Endothelial cell of umbilical vein (primary cell): ENCODE measurements at regions not wholly inside any gene's neighbourhood (a gene's known extent, or its start where the extent isn't known, plus 50 kb on each side); places are given as distances from the start of the nearest gene placed in this dataset.

Experiments used
- BruUV-seq: library from RNA; stranded (reverse); fragments of 400-500 nt; replicated peaks from 2 replicates; lab custom pipeline; 2021; lab: Mats Ljungman, UMichigan
- CTCF ChIA-PET: fragments of 300-600, 350-600 bp; sonication (Branson Sonifier 250); formaldehyde crosslinking; loops from one replicate; lab custom pipeline; 2021; ENCODE audit warnings: antibody characterized with exemption, inconsistent platforms; lab: Charles Lee
- POLR2A ChIA-PET: fragments of 300-600, 350-600 bp; sonication (Branson Sonifier 250); formaldehyde crosslinking; loops from one replicate; lab custom pipeline; 2021; ENCODE audit warnings: antibody characterized with exemption, inconsistent platforms; lab: Charles Lee
- DNase-seq: peaks from one replicate; pipeline ENCODE4 v3.0.0-alpha.2; 2011; ENCODE audit warnings: low read depth, low spot score
- FAIRE-seq: peaks from 2 replicates; lab custom pipeline; 2011; peaks lifted over from hg19 to GRCh38; lab: Jason Lieb, UNC
- H2AFZ ChIP-seq: 2 replicates; pipeline ENCODE4 v1.6.0; 2012; ENCODE audit warnings: low read depth, low read length, control low read depth, inconsistent platforms
- H3K27ac ChIP-seq: 2 replicates; pipeline ENCODE4 v1.5.1; 2011; ENCODE audit warnings: low read depth, mild to moderate bottlenecking, control low read depth, low read length, moderate library complexity; ENCODE audit not compliant: insufficient read depth
- H3K27me3 ChIP-seq, 2 experiments: 2 replicates each; pipeline versions ENCODE4 v1.6.0 to v1.6.1; 2011; ENCODE audit warnings: low read length in 2 of 2, mixed read lengths in 1 of 2; ENCODE audit not compliant: control insufficient read depth in 2 of 2, insufficient read depth in 2 of 2
- H3K36me3 ChIP-seq, 2 experiments: 2 replicates in 1 of 2; 3 replicates in 1 of 2; pipeline ENCODE4 v1.5.1; 2011; ENCODE audit warnings: low read length in 2 of 2, mild to moderate bottlenecking in 1 of 2, moderate library complexity in 1 of 2; ENCODE audit not compliant: control insufficient read depth in 2 of 2, insufficient read depth in 2 of 2; ENCODE audit errors: extremely low read depth in 1 of 2
- H3K4me1 ChIP-seq: 3 replicates; pipeline ENCODE4 v1.5.1; 2011; ENCODE audit warnings: mild to moderate bottlenecking, low read length; ENCODE audit not compliant: control insufficient read depth, insufficient read depth; ENCODE audit errors: extremely low read depth
- H3K4me2 ChIP-seq: 2 replicates; pipeline ENCODE4 v1.6.1; 2011; ENCODE audit warnings: low read length, control low read depth, mixed read lengths; ENCODE audit not compliant: insufficient read depth
- H3K4me3 ChIP-seq, 3 experiments: fragments of 200-600 bp in 1 of 3; sonication (generic), shearing (Covaris generic) in 1 of 3; replicated peaks in 1 of 3; 2 replicates each; pipeline ENCODE4 v1.5.1; 2011 to 2016; ENCODE audit warnings: control low read depth in 3 of 3, low read length in 3 of 3, mild to moderate bottlenecking in 2 of 3, inconsistent platforms in 1 of 3, low read depth in 1 of 3, moderate library complexity in 1 of 3; ENCODE audit not compliant: insufficient read depth in 1 of 3
- H3K79me2 ChIP-seq: 2 replicates; pipeline ENCODE4 v1.6.0; 2012; ENCODE audit warnings: low read length, inconsistent platforms; ENCODE audit not compliant: control insufficient read depth, insufficient read depth
- H3K9ac ChIP-seq: replicated peaks from 2 replicates; pipeline ENCODE3; 2011; ENCODE audit warnings: low read length, control low read depth; ENCODE audit not compliant: insufficient read depth; ENCODE audit errors: extremely low read depth
- H3K9me1 ChIP-seq: replicated peaks from 3 replicates; pipeline ENCODE4 v1.6.0; 2011; ENCODE audit warnings: mild to moderate bottlenecking, low read length; ENCODE audit not compliant: control insufficient read depth, insufficient read depth; ENCODE audit errors: extremely low read depth
- H3K9me3 ChIP-seq: replicated peaks from 2 replicates; pipeline ENCODE4 v1.5.1; 2012; ENCODE audit warnings: low read length, inconsistent platforms; ENCODE audit not compliant: control insufficient read depth, insufficient read depth
- H4K20me1 ChIP-seq: replicated peaks from 2 replicates; pipeline ENCODE3; 2011; ENCODE audit warnings: mild to moderate bottlenecking, low read length; ENCODE audit not compliant: control insufficient read depth, insufficient read depth; ENCODE audit errors: extremely low read depth
- EZH2 ChIP-seq: IDR thresholded peaks from 2 replicates; pipeline ENCODE4 v1.6.1; 2012; ENCODE audit warnings: borderline replicate concordance, low read depth, mild to moderate bottlenecking, moderate library complexity, low read length, inconsistent platforms; ENCODE audit not compliant: severe bottlenecking
- FOS ChIP-seq: IDR thresholded peaks from 2 replicates; pipeline ENCODE4 v1.6.1; 2011; ENCODE audit warnings: mild to moderate bottlenecking, low read length, moderate library complexity, borderline replicate concordance; ENCODE audit not compliant: insufficient read depth
- GATA2 ChIP-seq: IDR thresholded peaks from 2 replicates; pipeline ENCODE4 v1.7.0; 2011; ENCODE audit warnings: low read depth, mild to moderate bottlenecking, moderate library complexity, mixed read lengths, low read length; ENCODE audit not compliant: insufficient read length, insufficient read depth
- JUN ChIP-seq: IDR thresholded peaks from 2 replicates; pipeline ENCODE4 v1.6.1; 2011; ENCODE audit warnings: borderline replicate concordance, low read depth; ENCODE audit not compliant: insufficient read length, insufficient read depth
- MYC ChIP-seq: IDR thresholded peaks from one replicate; pipeline ENCODE4 v1.6.1; 2011; ENCODE audit warnings: mild to moderate bottlenecking, low read depth, low read length
- POLR2A ChIP-seq: IDR thresholded peaks from 2 replicates; pipeline ENCODE4 v1.6.1; 2012; ENCODE audit warnings: low read depth, mild to moderate bottlenecking, control low read depth, low read length
- POLR2AphosphoS5 ChIP-seq: IDR thresholded peaks from 2 replicates; pipeline ENCODE4 v1.6.1; 2012; ENCODE audit warnings: low read depth, mild to moderate bottlenecking, control low read depth, low read length, moderate library complexity; ENCODE audit not compliant: insufficient read depth
- dilution Hi-C: fragments of 300-500 bp; cut with MboI; formaldehyde crosslinking; loops from one replicate; pipeline ENCODE4 v1.15.0; 2019; ENCODE audit warnings: low sequenced_read_pairs; ENCODE audit not compliant: extremely low pct_ligation_motif_present
- intact Hi-C: fragments of 100-400 bp; cut with micrococcal nuclease; formaldehyde crosslinking; loops from one replicate; pipeline ENCODE4 v1.10.0; 2022
- TF ChIP-seq, protein P1 (sequence below): IDR thresholded peaks from 2 replicates; pipeline ENCODE4 v1.6.1; 2011; ENCODE audit not compliant: insufficient read depth, insufficient read length
- TF ChIP-seq, protein P2 (sequence below), 2 donors: IDR thresholded peaks; 1 replicate in 1 of 2; 2 replicates in 1 of 2; pipeline ENCODE4 v1.5.1; 2011; ENCODE audit warnings: low read length in 2 of 2, mild to moderate bottlenecking in 2 of 2, moderate library complexity in 2 of 2, control low read depth in 1 of 2, inconsistent platforms in 1 of 2, low read depth in 1 of 2; ENCODE audit not compliant: insufficient read depth in 1 of 2; ENCODE audit errors: extremely low read depth in 1 of 2

DNA sequence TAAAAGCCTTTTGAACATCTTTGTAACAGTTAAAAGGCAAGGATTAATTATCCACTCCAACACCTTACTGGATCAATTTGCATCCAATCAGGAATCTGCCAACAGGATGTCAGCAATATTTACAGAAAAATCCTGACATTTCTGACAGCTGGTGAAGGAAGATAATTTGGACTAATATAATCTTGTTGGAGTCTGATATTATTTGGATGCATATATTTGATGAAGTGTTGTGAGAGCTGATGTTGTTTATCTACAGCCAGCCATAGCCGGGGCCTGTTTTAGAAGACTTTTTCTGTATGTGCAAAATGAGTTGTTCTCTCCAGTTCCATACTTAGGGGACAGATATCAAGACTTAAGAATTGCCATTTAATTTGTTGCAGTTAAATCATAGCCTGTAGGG lies 91.1 kb downstream of the GPR37 start:
- H3K4me1 ChIP-seq, result no peaks in the 10 kb centered on the region
- H3K36me3 ChIP-seq, result no peaks in the 10 kb centered on the region
- POLR2A ChIA-PET, result no interaction called here
- no peak overlapping the region for H3K27ac ChIP-seq
- CTCF ChIA-PET, result no interaction called here
- DNase-seq, result no peak
- H3K4me2 ChIP-seq, result no peak overlapping the region
- H3K79me2 ChIP-seq, result no peaks in the 10 kb centered on the region
- H4K20me1 ChIP-seq, result no peaks in the 10 kb centered on the region
- H3K9me1 ChIP-seq, result no peaks in the 10 kb centered on the region
- H3K27me3 ChIP-seq, result no peaks in the 10 kb centered on the region
- H3K4me3 ChIP-seq, result no peak overlapping the region
- H3K9me3 ChIP-seq, result no peaks in the 10 kb centered on the region
- BruUV-seq, result no TSS peak
- no peak for FAIRE-seq
- dilution Hi-C loops, result no loop called here
- no peak overlapping the region for H2AFZ ChIP-seq
- intact Hi-C loops, result no loop called here
- TF ChIP-seq POLR2AphosphoS5, result no peak
- TF ChIP-seq, protein P1, sequence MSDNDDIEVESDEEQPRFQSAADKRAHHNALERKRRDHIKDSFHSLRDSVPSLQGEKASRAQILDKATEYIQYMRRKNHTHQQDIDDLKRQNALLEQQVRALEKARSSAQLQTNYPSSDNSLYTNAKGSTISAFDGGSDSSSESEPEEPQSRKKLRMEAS, result no peak
- TF ChIP-seq GATA2, result no peak
- TF ChIP-seq FOS, result no peak
- no peak overlapping the region for H3K9ac ChIP-seq

- ChIA-PET POLR2A (no interaction called here), CTCF (no interaction called here)
- Histone ChIP-seq H3K4me3 (no peak overlapping the region), H3K4me2 (no peak overlapping the region), H3K9me1 (no peaks in the 10 kb centered on the region), H4K20me1 (no peaks in the 10 kb centered on the region), H2AFZ (no peak overlapping the region), H3K36me3 (no peaks in the 10 kb centered on the region), H3K4me1 (no peaks in the 10 kb centered on the region), H3K9ac (no peak overlapping the region), H3K79me2 (no peaks in the 10 kb centered on the region), H3K9me3 (no peaks in the 10 kb centered on the region), H3K27me3 (no peaks in the 10 kb centered on the region), H3K27ac (no peak overlapping the region)
- dilution Hi-C loops (no loop called here), intact Hi-C loops (no loop called here)
- DNase-seq (no peak), FAIRE-seq (no peak)
- TF ChIP-seq EZH2 (no peak), POLR2A (no peak), FOS (no peak), MYC (no peak), GATA2 (no peak), JUN (no peak), POLR2AphosphoS5 (no peak)
- TF ChIP-seq, protein P2, sequence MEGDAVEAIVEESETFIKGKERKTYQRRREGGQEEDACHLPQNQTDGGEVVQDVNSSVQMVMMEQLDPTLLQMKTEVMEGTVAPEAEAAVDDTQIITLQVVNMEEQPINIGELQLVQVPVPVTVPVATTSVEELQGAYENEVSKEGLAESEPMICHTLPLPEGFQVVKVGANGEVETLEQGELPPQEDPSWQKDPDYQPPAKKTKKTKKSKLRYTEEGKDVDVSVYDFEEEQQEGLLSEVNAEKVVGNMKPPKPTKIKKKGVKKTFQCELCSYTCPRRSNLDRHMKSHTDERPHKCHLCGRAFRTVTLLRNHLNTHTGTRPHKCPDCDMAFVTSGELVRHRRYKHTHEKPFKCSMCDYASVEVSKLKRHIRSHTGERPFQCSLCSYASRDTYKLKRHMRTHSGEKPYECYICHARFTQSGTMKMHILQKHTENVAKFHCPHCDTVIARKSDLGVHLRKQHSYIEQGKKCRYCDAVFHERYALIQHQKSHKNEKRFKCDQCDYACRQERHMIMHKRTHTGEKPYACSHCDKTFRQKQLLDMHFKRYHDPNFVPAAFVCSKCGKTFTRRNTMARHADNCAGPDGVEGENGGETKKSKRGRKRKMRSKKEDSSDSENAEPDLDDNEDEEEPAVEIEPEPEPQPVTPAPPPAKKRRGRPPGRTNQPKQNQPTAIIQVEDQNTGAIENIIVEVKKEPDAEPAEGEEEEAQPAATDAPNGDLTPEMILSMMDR (IDR thresholded peaks at IDR 0.05; ENCODE audit: extremely low read depth in 1 of 2, insufficient read depth in 1 of 2, low read depth in 1 of 2, low read length in 2 of 2), result no peak
- TF ChIP-seq, protein P1, result no peak
- BruUV-seq, result no TSS peak
Measured at GRCh38 chr7:124672011-124672410, 93.6 kb downstream of the GPR37 start.
